ENCODE measurements at regions not wholly inside any gene's neighbourhood (a gene's known extent, or its start where the extent isn't known, plus 50 kb on each side); places are given as distances from the start of the nearest gene placed in this dataset.

- TF ChIP-seq ZNF138 (CRISPR knock-in tag; conservative IDR thresholded peaks at IDR 0.05) (no peak), CTCF (IDR thresholded peaks at IDR 0.05) (no peak), ZNF512 (CRISPR knock-in tag; IDR thresholded peaks at IDR 0.05; ENCODE audit: borderline replicate concordance) (no peak), MAX (CRISPR knock-in tag; IDR thresholded peaks at IDR 0.05) (no peak), JUN (CRISPR knock-in tag; IDR thresholded peaks at IDR 0.05) (no peak), FOXK1 (CRISPR knock-in tag; IDR thresholded peaks at IDR 0.05) (no peak), MYBL2 (CRISPR knock-in tag; IDR thresholded peaks at IDR 0.05) (no peak), ELF4 (CRISPR knock-in tag; IDR thresholded peaks at IDR 0.05; ENCODE audit: low read depth) (no peak), USF2 (CRISPR knock-in tag; IDR thresholded peaks at IDR 0.05) (no peak), E2F4 (CRISPR knock-in tag; IDR thresholded peaks at IDR 0.05; ENCODE audit: borderline replicate concordance, low read depth) (no peak), PRDM15 (CRISPR knock-in tag; IDR thresholded peaks at IDR 0.05) (no peak), NR2C2 (CRISPR knock-in tag; IDR thresholded peaks at IDR 0.05) (no peak)
Measured at GRCh38 chr5:3180636-3181035, 415.0 kb upstream of the IRX1 start.

Measured in WTC11 (cell line).